Epithelial cell of esophagus (primary cell): ENCODE measurements at regions not wholly inside any gene's neighbourhood (a gene's known extent, or its start where the extent isn't known, plus 50 kb on each side); places are given as distances from the start of the nearest gene placed in this dataset.
"Not testable (repeated sequence)": the region's sequence is repeated elsewhere in the genome, so short reads cannot be mapped to it uniquely, and the experiment has no call there.

Experiments
- DNase-seq: peaks from one replicate; pipeline ENCODE4 v3.0.0; 2010; ENCODE audit warnings: low read depth
- H3K4me3 ChIP-seq: 2 replicates; pipeline ENCODE4 v1.5.1; 2011; ENCODE audit warnings: mild to moderate bottlenecking, low read length, control low read depth
- CTCF ChIP-seq: IDR thresholded peaks from 2 replicates; pipeline ENCODE4 v1.5.1; 2011; ENCODE audit warnings: low read depth, mild to moderate bottlenecking, low read length, control low read depth, inconsistent platforms; ENCODE audit not compliant: insufficient read depth; ENCODE audit errors: missing control alignments

- DNase-seq = no peak
- TF ChIP-seq CTCF = no peak
- H3K4me3 ChIP-seq = no peak overlapping the region
Observed at GRCh38 chr3:194031867-194032635, 103.9 kb upstream of the HES1 start.

GRCh38 chr3:194032828-194033435 lies 103.0 kb upstream of the HES1 start:
- H3K4me3 ChIP-seq = no peak overlapping the region
- DNase-seq = no peak
- no peak for TF ChIP-seq CTCF

GRCh38 chr3:194034346-194035336 lies 101.3 kb upstream of the HES1 start:
- no peak for TF ChIP-seq CTCF
- H3K4me3 ChIP-seq = no peak overlapping the region
- no peak for DNase-seq

- no peak for DNase-seq
- no peak for TF ChIP-seq CTCF
- H3K4me3 ChIP-seq = no peak overlapping the region
Observed at GRCh38 chr3:194035406-194036138, 100.4 kb upstream of the HES1 start.

- TF ChIP-seq CTCF = no peak
- DNase-seq = no peak
- no peak overlapping the region for H3K4me3 ChIP-seq
Observed at GRCh38 chr3:194036842-194037241, 99.1 kb upstream of the HES1 start.

- DNase-seq, H3K4me3 ChIP-seq: not testable (repeated sequence)
Observed at GRCh38 chr3:194038346-194038745, 97.6 kb upstream of the HES1 start.
